SH-SY5Y (cell line): ENCODE measurements at regions not wholly inside any gene's neighbourhood (a gene's known extent, or its start where the extent isn't known, plus 50 kb on each side); places are given as distances from the start of the nearest gene placed in this dataset.

Source experiments
- GATA2 ChIP-seq: IDR thresholded peaks from 2 replicates; pipeline ENCODE4 v1.6.1; 2011; ENCODE audit warnings: mild to moderate bottlenecking, low read depth, low read length
- GATA3 ChIP-seq: IDR thresholded peaks from 2 replicates; pipeline ENCODE4 v1.6.1; 2011; ENCODE audit warnings: low read depth, mild to moderate bottlenecking, low read length, moderate library complexity

DNA sequence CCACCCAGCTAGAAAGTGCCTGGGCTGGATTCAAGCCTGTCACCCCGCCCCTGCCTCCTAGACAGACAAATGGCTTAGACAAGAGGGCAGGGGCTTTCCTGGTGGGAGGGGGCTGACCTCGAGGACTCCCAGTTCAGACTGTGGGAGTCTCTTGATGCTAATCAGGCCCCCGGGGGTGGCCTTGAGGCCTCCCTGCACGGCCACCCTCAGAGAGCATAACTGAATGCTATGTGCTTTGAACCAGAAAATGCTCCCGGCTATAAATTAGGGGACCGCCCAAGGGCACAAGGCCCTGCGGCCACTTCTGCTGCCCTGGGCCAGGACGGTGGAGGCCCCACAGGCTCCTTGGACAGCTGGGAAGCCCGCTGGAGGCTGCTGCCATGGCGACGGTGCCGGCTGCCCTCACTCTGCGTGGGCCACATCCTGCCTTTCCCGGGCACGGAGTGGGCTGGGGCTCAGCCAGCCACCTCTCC lies 111.0 kb upstream of the NCOR2 start:
- TF ChIP-seq GATA3: no peak
- no peak for TF ChIP-seq GATA2
